ENCODE measurements at regions not wholly inside any gene's neighbourhood (a gene's known extent, or its start where the extent isn't known, plus 50 kb on each side); places are given as distances from the start of the nearest gene placed in this dataset.
A peak's percentile ranks its signal among the peaks of the same experiment; 100 is the strongest.

GRCh38 chr9:114733816-114734215, 51.8 kb upstream of the TEX48 start:
- no peak overlapping the region for H3K4me3 ChIP-seq (ENCODE audit: low read depth, low read length)
- in situ Hi-C loops (cut with HindIII; ENCODE audit: low sequenced_read_pairs) = no loop called here
- peak; percentile 43 for DNase-seq (ENCODE audit: low read depth, low spot score)
- TF ChIP-seq CTCF (IDR thresholded peaks at IDR 0.05; ENCODE audit: low read depth, low read length) = no peak

DNA sequence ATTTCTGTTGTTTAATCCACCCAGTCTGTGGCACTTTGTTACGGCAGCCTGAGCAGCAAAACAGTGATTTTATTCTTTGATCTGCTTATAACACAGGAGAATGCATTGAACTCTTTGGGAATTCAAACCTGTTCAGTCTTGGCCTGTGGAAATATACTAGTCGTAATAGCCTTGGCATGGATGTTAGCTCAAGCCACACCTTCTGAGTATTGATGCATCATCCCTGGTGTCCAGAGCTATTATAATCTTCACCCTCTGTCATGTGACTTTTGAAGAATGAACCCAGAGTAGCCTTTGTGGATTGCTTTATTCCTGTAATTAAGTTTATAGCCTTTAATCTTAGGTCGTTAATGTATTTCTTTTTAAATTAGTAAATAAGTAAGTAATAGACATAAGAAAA, 50.8 kb upstream of the TEX48 start:
- DNase-seq (ENCODE audit: low read depth, low spot score) = no peak
- no peak for TF ChIP-seq CTCF (IDR thresholded peaks at IDR 0.05; ENCODE audit: low read depth, low read length)
- in situ Hi-C loops (cut with HindIII; ENCODE audit: low sequenced_read_pairs) = no loop called here
- H3K4me3 ChIP-seq (ENCODE audit: low read depth, low read length) = no peak overlapping the region

All from astrocyte of the spinal cord (primary cell).